ENCODE measurements at regions not wholly inside any gene's neighbourhood (a gene's known extent, or its start where the extent isn't known, plus 50 kb on each side); places are given as distances from the start of the nearest gene placed in this dataset.
"Not testable (repeated sequence)": the region's sequence is repeated elsewhere in the genome, so short reads cannot be mapped to it uniquely, and the experiment has no call there.

DNA sequence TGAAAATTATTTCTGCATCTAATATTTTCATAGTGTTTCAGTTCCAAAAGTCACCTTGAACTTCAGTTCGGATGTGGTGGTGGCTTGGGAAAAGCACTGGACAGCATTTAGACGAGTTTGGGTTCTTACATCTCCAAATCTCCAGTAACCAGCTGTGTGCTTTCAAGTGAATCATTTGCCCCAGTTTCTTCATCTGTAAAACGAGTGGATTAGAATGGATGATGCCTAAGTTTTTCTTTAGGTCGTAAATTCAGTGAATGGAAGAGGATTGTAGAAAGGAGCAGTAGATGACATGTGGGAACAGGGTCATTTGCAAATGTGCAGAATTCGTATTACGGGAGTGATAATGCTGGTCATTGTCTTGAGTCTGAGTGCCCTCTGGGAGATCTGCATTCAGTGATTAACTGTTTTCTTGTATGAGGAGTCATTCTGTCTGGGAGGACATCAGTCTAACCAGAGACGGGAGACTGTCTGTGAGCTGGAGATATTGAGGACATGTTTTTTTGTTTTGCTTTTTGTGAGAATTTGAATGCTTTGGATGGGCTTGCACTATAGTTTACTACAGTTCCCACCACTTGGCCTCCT lies 641.6 kb upstream of the TBL1XR1 start:
- Histone ChIP-seq H3K9me3 (replicated peaks; ENCODE audit: low read length) (no peaks in the 10 kb centered on the region), H3K27me3 (ENCODE audit: control insufficient read depth, insufficient read depth, low read length) (no peaks in the 10 kb centered on the region), H3K4me1 (ENCODE audit: control insufficient read depth, insufficient read depth, low read length) (peaks cover 40% of the 10 kb centered on the region), H3K36me3 (ENCODE audit: insufficient read depth, low read length) (no peaks in the 10 kb centered on the region), H3K4me2 (ENCODE audit: low read length) (no peak overlapping the region), H3K9ac (ENCODE audit: low read depth, low read length) (no peak overlapping the region), H3K4me3 (ENCODE audit: low read length) (no peak overlapping the region)

GRCh38 chr3:177842302-177842701 lies 645.0 kb upstream of the TBL1XR1 start:
- Histone ChIP-seq H3K4me3 (ENCODE audit: low read length) (no peak overlapping the region), H3K4me2 (ENCODE audit: low read length) (no peak overlapping the region), H3K9me3 (replicated peaks; ENCODE audit: low read length) (no peaks in the 10 kb centered on the region), H3K27me3 (ENCODE audit: control insufficient read depth, insufficient read depth, low read length) (no peaks in the 10 kb centered on the region), H3K36me3 (ENCODE audit: insufficient read depth, low read length) (no peaks in the 10 kb centered on the region), H3K9ac (ENCODE audit: low read depth, low read length) (no peak overlapping the region), H3K4me1 (ENCODE audit: control insufficient read depth, insufficient read depth, low read length) (peaks cover 10% of the 10 kb centered on the region)

GRCh38 chr3:177842743-177843734 lies 645.8 kb upstream of the TBL1XR1 start:
- Histone ChIP-seq H3K4me1 (ENCODE audit: control insufficient read depth, insufficient read depth, low read length) (peaks cover 2% of the 10 kb centered on the region), H3K4me3 (ENCODE audit: low read length) (no peak overlapping the region), H3K9ac (ENCODE audit: low read depth, low read length) (no peak overlapping the region), H3K36me3 (ENCODE audit: insufficient read depth, low read length) (no peaks in the 10 kb centered on the region), H3K9me3 (replicated peaks; ENCODE audit: low read length) (no peaks in the 10 kb centered on the region), H3K27me3 (ENCODE audit: control insufficient read depth, insufficient read depth, low read length) (no peaks in the 10 kb centered on the region), H3K4me2 (ENCODE audit: low read length) (no peak overlapping the region)

DNA sequence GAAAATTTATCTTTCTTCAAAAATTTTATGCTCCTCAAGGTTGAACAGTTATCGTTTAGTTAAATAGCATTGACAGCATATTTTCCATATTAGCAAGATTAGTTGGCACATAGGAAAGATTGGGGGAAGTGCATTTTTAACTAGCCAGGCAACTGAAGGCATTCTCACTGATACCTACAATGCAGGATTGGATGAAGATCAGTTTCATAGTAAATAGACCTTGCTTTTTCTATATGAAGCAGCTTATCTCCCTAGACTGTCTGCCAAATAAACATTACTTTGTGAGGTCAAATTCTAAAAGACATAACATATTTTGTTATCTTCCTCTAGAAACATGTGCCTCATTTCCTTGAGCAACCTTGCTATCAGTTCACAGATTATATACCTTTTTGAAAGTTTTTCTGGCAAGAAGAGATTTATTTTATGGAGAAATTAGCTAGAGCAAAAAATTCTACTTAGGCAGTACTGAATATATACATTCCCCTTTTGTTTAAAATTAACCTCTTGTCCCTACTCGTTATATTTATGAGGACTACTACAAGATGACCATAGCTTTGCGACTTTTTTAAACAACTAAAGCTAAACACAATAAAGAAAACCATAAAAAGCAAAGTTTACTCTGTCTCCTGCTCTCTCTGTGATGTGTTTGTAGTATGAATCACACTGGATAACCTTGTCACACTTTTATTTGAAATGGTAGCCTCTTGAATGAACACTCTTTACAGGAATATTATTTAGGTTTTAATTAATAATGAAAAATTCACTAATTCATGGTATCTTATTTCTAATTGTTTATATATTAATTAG lies 654.9 kb upstream of the TBL1XR1 start:
- no peaks in the 10 kb centered on the region for H3K9me3 ChIP-seq (replicated peaks; ENCODE audit: low read length)
- no peak overlapping the region for H3K4me3 ChIP-seq (ENCODE audit: low read length)
- no peak overlapping the region for H3K4me2 ChIP-seq (ENCODE audit: low read length)
- H3K9ac ChIP-seq (ENCODE audit: low read depth, low read length) = no peak overlapping the region
- peaks cover 5% of the 10 kb centered on the region for H3K4me1 ChIP-seq (ENCODE audit: control insufficient read depth, insufficient read depth, low read length)
- H3K36me3 ChIP-seq (ENCODE audit: insufficient read depth, low read length) = no peaks in the 10 kb centered on the region
- no peaks in the 10 kb centered on the region for H3K27me3 ChIP-seq (ENCODE audit: control insufficient read depth, insufficient read depth, low read length)

- H3K4me3 ChIP-seq (ENCODE audit: low read length) = no peak overlapping the region
- no peak overlapping the region for H3K4me2 ChIP-seq (ENCODE audit: low read length)
- no peaks in the 10 kb centered on the region for H3K27me3 ChIP-seq (ENCODE audit: control insufficient read depth, insufficient read depth, low read length)
- H3K36me3 ChIP-seq (ENCODE audit: insufficient read depth, low read length) = no peaks in the 10 kb centered on the region
- H3K9ac ChIP-seq (ENCODE audit: low read depth, low read length) = no peak overlapping the region
- no peaks in the 10 kb centered on the region for H3K9me3 ChIP-seq (replicated peaks; ENCODE audit: low read length)
- H3K4me1 ChIP-seq (ENCODE audit: control insufficient read depth, insufficient read depth, low read length) = peaks cover 5% of the 10 kb centered on the region
Measured at GRCh38 chr3:177855021-177855420, 657.7 kb upstream of the TBL1XR1 start.

- Histone ChIP-seq H3K27me3 (ENCODE audit: control insufficient read depth, insufficient read depth, low read length) (no peaks in the 10 kb centered on the region), H3K4me2 (ENCODE audit: low read length) (no peak overlapping the region), H3K36me3 (ENCODE audit: insufficient read depth, low read length) (no peaks in the 10 kb centered on the region), H3K9ac (ENCODE audit: low read depth, low read length) (no peak overlapping the region), H3K9me3 (replicated peaks; ENCODE audit: low read length) (peaks cover 4% of the 10 kb centered on the region), H3K4me1 (ENCODE audit: control insufficient read depth, insufficient read depth, low read length) (no peaks in the 10 kb centered on the region), H3K4me3 (ENCODE audit: low read length) (no peak overlapping the region)
Measured at GRCh38 chr3:177860184-177860583, 662.9 kb upstream of the TBL1XR1 start.

DNA sequence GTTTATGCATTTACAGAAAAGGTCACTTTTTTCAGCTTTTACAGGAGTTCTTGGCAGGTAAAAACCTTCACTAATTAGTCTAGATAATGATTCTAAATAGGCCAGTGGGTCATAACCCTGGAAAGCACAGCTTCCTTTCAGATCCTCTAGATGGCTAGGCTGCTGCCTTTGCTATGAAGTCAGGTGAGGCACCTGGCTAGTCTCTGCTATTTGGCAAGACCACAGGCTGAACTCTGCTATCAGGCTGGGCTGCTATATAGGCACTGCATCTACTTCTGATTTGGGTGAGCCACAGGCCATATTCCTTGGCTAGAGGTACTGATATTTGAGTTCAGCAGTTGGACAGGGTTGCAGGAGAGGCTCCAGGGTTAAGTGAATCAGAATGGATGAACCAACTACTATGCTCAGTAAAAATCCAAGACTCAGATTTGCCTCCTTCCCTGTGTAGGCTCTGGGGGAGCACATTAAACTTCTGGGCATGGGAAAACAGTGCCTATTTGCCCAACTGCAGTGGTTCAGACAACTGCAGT lies 665.7 kb upstream of the TBL1XR1 start:
- H3K9ac ChIP-seq (ENCODE audit: low read depth, low read length) = no peak overlapping the region
- H3K4me2 ChIP-seq (ENCODE audit: low read length) = no peak overlapping the region
- no peak overlapping the region for H3K4me3 ChIP-seq (ENCODE audit: low read length)
- H3K27me3 ChIP-seq (ENCODE audit: control insufficient read depth, insufficient read depth, low read length) = no peaks in the 10 kb centered on the region
- H3K9me3 ChIP-seq (replicated peaks; ENCODE audit: low read length) = peaks cover 4% of the 10 kb centered on the region
- no peaks in the 10 kb centered on the region for H3K36me3 ChIP-seq (ENCODE audit: insufficient read depth, low read length)
- H3K4me1 ChIP-seq (ENCODE audit: control insufficient read depth, insufficient read depth, low read length) = no peaks in the 10 kb centered on the region

DNA sequence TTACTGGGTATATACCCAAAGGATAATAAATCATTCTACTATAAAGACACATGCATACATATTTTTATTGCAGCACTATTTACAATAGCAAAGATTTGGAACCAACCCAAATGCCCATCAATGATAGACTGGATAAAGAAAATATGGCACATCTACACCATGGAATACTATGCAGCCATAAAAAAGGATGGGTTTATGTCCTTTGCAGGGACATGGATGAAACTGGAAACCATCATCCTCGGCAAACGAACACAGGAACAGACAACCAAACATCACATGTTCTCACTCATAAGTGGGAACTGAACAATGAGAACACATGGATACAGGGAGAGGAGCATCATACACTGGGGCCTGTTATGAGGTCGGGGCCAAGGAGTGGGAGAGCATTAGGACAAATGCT lies 665.0 kb upstream of the KCNMB2 start:
- H3K4me3 ChIP-seq (ENCODE audit: low read length); H3K36me3 ChIP-seq (ENCODE audit: insufficient read depth, low read length); H3K4me2 ChIP-seq (ENCODE audit: low read length); H3K9me3 ChIP-seq (replicated peaks; ENCODE audit: low read length); H3K4me1 ChIP-seq (ENCODE audit: control insufficient read depth, insufficient read depth, low read length); H3K27me3 ChIP-seq (ENCODE audit: control insufficient read depth, insufficient read depth, low read length); H3K9ac ChIP-seq (ENCODE audit: low read depth, low read length): not testable (repeated sequence)

- Histone ChIP-seq H3K36me3 (ENCODE audit: insufficient read depth, low read length) (no peaks in the 10 kb centered on the region), H3K4me1 (ENCODE audit: control insufficient read depth, insufficient read depth, low read length) (no peaks in the 10 kb centered on the region), H3K4me2 (ENCODE audit: low read length) (no peak overlapping the region), H3K27me3 (ENCODE audit: control insufficient read depth, insufficient read depth, low read length) (no peaks in the 10 kb centered on the region), H3K4me3 (ENCODE audit: low read length) (no peak overlapping the region), H3K9ac (ENCODE audit: low read depth, low read length) (no peak overlapping the region), H3K9me3 (replicated peaks; ENCODE audit: low read length) (no peaks in the 10 kb centered on the region)
Measured at GRCh38 chr3:177878192-177878591, 658.0 kb upstream of the KCNMB2 start.

GRCh38 chr3:177878957-177879356 lies 657.3 kb upstream of the KCNMB2 start:
- no peak overlapping the region for H3K9ac ChIP-seq (ENCODE audit: low read depth, low read length)
- no peaks in the 10 kb centered on the region for H3K9me3 ChIP-seq (replicated peaks; ENCODE audit: low read length)

DNA sequence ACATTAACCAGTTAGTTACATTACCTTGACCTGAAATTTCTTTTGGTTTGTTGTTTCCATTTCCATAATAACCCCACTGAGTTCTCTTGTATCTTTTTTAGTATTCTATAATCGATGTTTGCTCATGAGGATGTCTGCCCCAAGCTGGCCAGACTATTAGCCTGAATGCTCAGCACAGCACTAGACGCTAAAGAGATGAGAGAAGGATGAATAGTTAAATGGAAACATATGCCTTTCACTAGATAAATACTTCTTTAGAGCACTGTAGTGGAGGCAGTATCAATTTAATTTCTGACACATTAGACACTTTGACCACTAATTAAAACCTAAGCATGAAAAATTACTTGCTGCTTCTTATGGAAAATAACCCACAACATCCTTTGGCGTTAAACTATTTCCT lies 654.9 kb upstream of the KCNMB2 start:
- H3K9ac ChIP-seq (ENCODE audit: low read depth, low read length) = no peak overlapping the region
- H3K4me2 ChIP-seq (ENCODE audit: low read length) = no peak overlapping the region
- no peaks in the 10 kb centered on the region for H3K27me3 ChIP-seq (ENCODE audit: control insufficient read depth, insufficient read depth, low read length)
- H3K4me3 ChIP-seq (ENCODE audit: low read length) = no peak overlapping the region
- H3K4me1 ChIP-seq (ENCODE audit: control insufficient read depth, insufficient read depth, low read length) = no peaks in the 10 kb centered on the region
- H3K36me3 ChIP-seq (ENCODE audit: insufficient read depth, low read length) = no peaks in the 10 kb centered on the region
- no peaks in the 10 kb centered on the region for H3K9me3 ChIP-seq (replicated peaks; ENCODE audit: low read length)

More at GRCh38 chr3:177878957-177879356, 657.3 kb upstream of the KCNMB2 start:
- no peaks in the 10 kb centered on the region for H3K27me3 ChIP-seq (ENCODE audit: control insufficient read depth, insufficient read depth, low read length)
- no peak overlapping the region for H3K4me2 ChIP-seq (ENCODE audit: low read length)
- no peaks in the 10 kb centered on the region for H3K36me3 ChIP-seq (ENCODE audit: insufficient read depth, low read length)
- no peaks in the 10 kb centered on the region for H3K4me1 ChIP-seq (ENCODE audit: control insufficient read depth, insufficient read depth, low read length)
- no peak overlapping the region for H3K4me3 ChIP-seq (ENCODE audit: low read length)
